SK-N-SH treated with all-trans-retinoic acid at 6 μM for 48 hours (cell line): ENCODE measurements at regions not wholly inside any gene's neighbourhood (a gene's known extent, or its start where the extent isn't known, plus 50 kb on each side); places are given as distances from the start of the nearest gene placed in this dataset.

Source experiments
- ATAC-seq: fragments of 200-7000 bp; cut with Tn5 transposase; 3 replicates; pipeline ENCODE4 v1.9.1; 2020; ENCODE audit warnings: mild to moderate bottlenecking, moderate library complexity
- ARNTL ChIP-seq: fragments of 450-650 bp; formaldehyde crosslinking; IDR thresholded peaks from 2 replicates; pipeline ENCODE4 v1.5.0; 2020; ENCODE audit warnings: low read depth, mild to moderate bottlenecking, moderate library complexity, borderline replicate concordance
- BACH2 ChIP-seq: fragments of 250-450 bp; sonication (Bioruptor Pico); IDR thresholded peaks from 2 replicates; pipeline ENCODE4 v1.9.0; 2021; ENCODE audit warnings: mild to moderate bottlenecking, borderline replicate concordance
- CREB5 ChIP-seq: fragments of 250-450 bp; sonication (Bioruptor Pico); IDR thresholded peaks from 2 replicates; pipeline ENCODE4 v1.5.1; 2020; ENCODE audit warnings: low read depth, mild to moderate bottlenecking, moderate library complexity
- CSDC2 ChIP-seq: fragments of 250-450 bp; sonication (Bioruptor Pico); IDR thresholded peaks from 2 replicates; pipeline ENCODE4 v1.5.0; 2020; ENCODE audit warnings: mild to moderate bottlenecking, moderate library complexity
- CSRNP3 ChIP-seq: fragments of 250-450 bp; sonication (Bioruptor Pico); IDR thresholded peaks from 2 replicates; pipeline ENCODE4 v1.5.1; 2021; ENCODE audit warnings: mild to moderate bottlenecking, moderate library complexity
- ESRRG ChIP-seq: fragments of 250-450 bp; sonication (Bioruptor Pico); IDR thresholded peaks from 2 replicates; pipeline ENCODE4 v1.6.1; 2021; ENCODE audit warnings: mild to moderate bottlenecking
- GLIS3 ChIP-seq: fragments of 250-450 bp; sonication (Bioruptor Pico); IDR thresholded peaks from 2 replicates; pipeline ENCODE4 v1.5.0; 2020; ENCODE audit warnings: mild to moderate bottlenecking, moderate library complexity
- ISL1 ChIP-seq: fragments of 250-450 bp; sonication (Bioruptor Pico); IDR thresholded peaks from 2 replicates; pipeline ENCODE4 v2.1.2; 2022; ENCODE audit warnings: mild to moderate bottlenecking, moderate library complexity
- OSR1 ChIP-seq: fragments of 250-450 bp; sonication (Bioruptor Pico); IDR thresholded peaks from 2 replicates; pipeline ENCODE4 v1.8.0; 2022; ENCODE audit warnings: moderate library complexity, mild to moderate bottlenecking, inconsistent platforms
- POU6F1 ChIP-seq: fragments of 250-450 bp; sonication (Bioruptor Pico); IDR thresholded peaks from 2 replicates; pipeline ENCODE4 v1.8.0; 2021; ENCODE audit warnings: low read depth, mild to moderate bottlenecking, moderate library complexity, borderline replicate concordance
- PPARA ChIP-seq: fragments of 250-450 bp; sonication (Bioruptor Pico); IDR thresholded peaks from 2 replicates; pipeline ENCODE4 v1.5.0; 2020; ENCODE audit warnings: mild to moderate bottlenecking, borderline replicate concordance
- RARB ChIP-seq: fragments of 250-450 bp; sonication (Bioruptor Pico); IDR thresholded peaks from 2 replicates; pipeline ENCODE4 v1.8.0; 2021; ENCODE audit warnings: mild to moderate bottlenecking, moderate library complexity
- SNAI2 ChIP-seq: fragments of 250-450 bp; sonication (Bioruptor Pico); IDR thresholded peaks from 2 replicates; pipeline ENCODE4 v1.5.0; 2020; ENCODE audit warnings: mild to moderate bottlenecking, moderate library complexity
- TCF4 ChIP-seq: fragments of 250-450 bp; sonication (Bioruptor Pico); IDR thresholded peaks from 2 replicates; pipeline ENCODE4 v1.8.0; 2021; ENCODE audit warnings: mild to moderate bottlenecking, moderate library complexity, borderline replicate concordance
- TOX ChIP-seq: fragments of 250-450 bp; sonication (Bioruptor Pico); IDR thresholded peaks from 2 replicates; pipeline ENCODE4 v1.8.0; 2021; ENCODE audit warnings: mild to moderate bottlenecking, moderate library complexity, borderline replicate concordance
- ZC3H10 ChIP-seq: fragments of 250-450 bp; sonication (Bioruptor Pico); IDR thresholded peaks from 2 replicates; pipeline ENCODE4 v1.5.1; 2021; ENCODE audit warnings: mild to moderate bottlenecking, moderate library complexity
- ZFP3 ChIP-seq: fragments of 250-450 bp; sonication (Bioruptor Pico); IDR thresholded peaks from 2 replicates; pipeline ENCODE4 v1.5.0; 2020; ENCODE audit warnings: mild to moderate bottlenecking, moderate library complexity
- ZFP30 ChIP-seq: fragments of 450-650 bp; formaldehyde crosslinking; IDR thresholded peaks from 2 replicates; pipeline ENCODE4 v1.5.0; 2022; ENCODE audit warnings: mild to moderate bottlenecking, moderate library complexity
- ZNF565 ChIP-seq: fragments of 450-650 bp; formaldehyde crosslinking; conservative IDR thresholded peaks from 2 replicates; pipeline ENCODE4 v1.5.0; 2020; ENCODE audit warnings: low read depth, mild to moderate bottlenecking, moderate library complexity
- ZNF70 ChIP-seq: fragments of 450-650 bp; formaldehyde crosslinking; IDR thresholded peaks from 2 replicates; pipeline ENCODE4 v1.5.0; 2020; ENCODE audit warnings: mild to moderate bottlenecking, moderate library complexity

- no peak for TF ChIP-seq POU6F1
These were observed 93.0 kb downstream of the IRX2 start (continued) for GRCh38 chr5:2658447-2658846.

GRCh38 chr5:2657151-2657550 is 94.3 kb downstream of the IRX2 start:
- no peak for TF ChIP-seq ARNTL (CRISPR knock-in tag)
- no peak for TF ChIP-seq TOX (CRISPR knock-in tag)
- TF ChIP-seq ZC3H10 (CRISPR knock-in tag) = no peak
- no peak for TF ChIP-seq ESRRG (CRISPR knock-in tag)
- no peak for TF ChIP-seq RARB (CRISPR knock-in tag)
- TF ChIP-seq ZFP30 (CRISPR knock-in tag) = no peak
- TF ChIP-seq CSDC2 (CRISPR knock-in tag) = no peak
- no peak for TF ChIP-seq GLIS3 (CRISPR knock-in tag)
- no peak for TF ChIP-seq POU6F1
- TF ChIP-seq CSRNP3 = no peak
- no peak for ATAC-seq

- ATAC-seq = no peak
- TF ChIP-seq CSRNP3 = no peak
- TF ChIP-seq ZNF70 (CRISPR knock-in tag) = no peak
- no peak for TF ChIP-seq TOX (CRISPR knock-in tag)
- no peak for TF ChIP-seq CREB5 (CRISPR knock-in tag)
- TF ChIP-seq POU6F1 = no peak
- TF ChIP-seq BACH2 = no peak
- TF ChIP-seq ZNF565 (CRISPR knock-in tag) = no peak
- no peak for TF ChIP-seq OSR1 (CRISPR knock-in tag)
- TF ChIP-seq ISL1 = no peak
- no peak for TF ChIP-seq CSDC2 (CRISPR knock-in tag)
These were observed 95.3 kb downstream of the IRX2 start for GRCh38 chr5:2656206-2656605.

- TF ChIP-seq CREB5 (CRISPR knock-in tag) (no peak), BACH2 (no peak), CSDC2 (CRISPR knock-in tag) (no peak)
- no peak for ATAC-seq
These were observed 97.5 kb downstream of the IRX2 start for GRCh38 chr5:2653991-2654390.

- TF ChIP-seq ZFP30 (CRISPR knock-in tag) = no peak
- TF ChIP-seq BACH2 = no peak
- no peak for TF ChIP-seq ISL1
- no peak for TF ChIP-seq OSR1 (CRISPR knock-in tag)
- no peak for TF ChIP-seq ZNF70 (CRISPR knock-in tag)
- TF ChIP-seq CSDC2 (CRISPR knock-in tag) = no peak
- TF ChIP-seq ZFP3 (CRISPR knock-in tag) = no peak
- no peak for TF ChIP-seq ESRRG (CRISPR knock-in tag)
- TF ChIP-seq TCF4 (CRISPR knock-in tag) = no peak
- TF ChIP-seq SNAI2 (CRISPR knock-in tag) = no peak
- no peak for TF ChIP-seq PPARA (CRISPR knock-in tag)
- ATAC-seq = no peak
These were observed 100.4 kb downstream of the IRX2 start for GRCh38 chr5:2651116-2651515.
